HCT116 (cell line): ENCODE measurements at regions not wholly inside any gene's neighbourhood (a gene's known extent, or its start where the extent isn't known, plus 50 kb on each side); places are given as distances from the start of the nearest gene placed in this dataset.

Source experiments
- ATF3 ChIP-seq: IDR thresholded peaks from 2 replicates; pipeline ENCODE4 v1.6.1; 2012
- CEBPB ChIP-seq: IDR thresholded peaks from 2 replicates; pipeline ENCODE4 v1.6.1; 2012; ENCODE audit warnings: low read depth
- EGR1 ChIP-seq: IDR thresholded peaks from 2 replicates; pipeline ENCODE4 v1.6.1; 2012; ENCODE audit warnings: low read depth
- ELF1 ChIP-seq: IDR thresholded peaks from 2 replicates; pipeline ENCODE4 v1.6.1; 2012; ENCODE audit warnings: low read depth, borderline replicate concordance
- EZH2phosphoT487 ChIP-seq: fragments of 200-600 bp; IDR thresholded peaks from 2 replicates; pipeline ENCODE4 v1.6.1; 2018; ENCODE audit warnings: antibody characterized with exemption, borderline replicate concordance
- POLR2A ChIP-seq: IDR thresholded peaks from 2 replicates; pipeline ENCODE4 v1.7.0; 2011; ENCODE audit warnings: borderline replicate concordance; ENCODE audit not compliant: insufficient read depth, insufficient read length; ENCODE audit errors: extremely low read depth
- POLR2AphosphoS5 ChIP-seq: IDR thresholded peaks from 2 replicates; pipeline ENCODE4 v1.6.1; 2011; ENCODE audit warnings: mild to moderate bottlenecking, low read depth, low read length, moderate library complexity
- SIN3A ChIP-seq: IDR thresholded peaks from 2 replicates; pipeline ENCODE4 v1.6.1; 2012; ENCODE audit warnings: low read depth
- TF ChIP-seq, protein P1 (sequence below), 3 experiments: fragments of 200-600 bp in 1 of 3; sonication (generic) in 1 of 3; IDR thresholded peaks in 2 of 3; conservative IDR thresholded peaks in 1 of 3; 2 replicates each; pipeline ENCODE4 v1.5.1; 2012 to 2017; ENCODE audit warnings: low read depth in 2 of 3, low read length in 2 of 3, antibody characterized with exemption in 1 of 3, borderline replicate concordance in 1 of 3, control low read depth in 1 of 3, mild to moderate bottlenecking in 1 of 3, mixed read lengths in 1 of 3, mixed run types in 1 of 3, moderate library complexity in 1 of 3; ENCODE audit not compliant: insufficient read depth in 1 of 3
- TF ChIP-seq, protein P2 (sequence below): IDR thresholded peaks from 2 replicates; pipeline ENCODE4 v1.6.1; 2012
- TF ChIP-seq, protein P3 (sequence below): IDR thresholded peaks from 2 replicates; pipeline ENCODE4 v1.6.1; 2012; ENCODE audit warnings: low read depth
- TF ChIP-seq, protein P4 (sequence below): IDR thresholded peaks from 2 replicates; pipeline ENCODE4 v1.6.1; 2011; ENCODE audit warnings: mild to moderate bottlenecking, low read length, moderate library complexity; ENCODE audit not compliant: insufficient replicate concordance; ENCODE audit errors: extremely low read depth

DNA sequence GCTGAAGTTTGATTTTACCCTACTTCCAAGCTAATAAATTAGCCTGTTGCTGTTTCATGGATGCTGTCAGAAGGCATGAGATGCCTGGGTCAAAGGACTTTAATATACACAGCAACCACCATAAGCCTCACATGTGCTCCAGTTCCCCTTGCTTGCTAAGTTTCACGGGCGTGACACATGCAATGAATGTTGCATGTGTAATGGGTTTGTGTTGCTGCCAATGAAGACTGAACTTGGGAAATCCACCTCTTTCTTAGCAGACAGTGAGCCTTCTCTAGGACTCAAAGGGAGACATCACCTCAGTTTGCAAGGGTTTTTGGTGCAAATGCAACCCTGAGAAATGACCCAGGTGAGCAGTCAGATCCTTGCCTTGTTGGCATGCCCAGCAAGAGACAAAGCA is 505.5 kb upstream of the PODXL start:
- TF ChIP-seq, protein P1, sequence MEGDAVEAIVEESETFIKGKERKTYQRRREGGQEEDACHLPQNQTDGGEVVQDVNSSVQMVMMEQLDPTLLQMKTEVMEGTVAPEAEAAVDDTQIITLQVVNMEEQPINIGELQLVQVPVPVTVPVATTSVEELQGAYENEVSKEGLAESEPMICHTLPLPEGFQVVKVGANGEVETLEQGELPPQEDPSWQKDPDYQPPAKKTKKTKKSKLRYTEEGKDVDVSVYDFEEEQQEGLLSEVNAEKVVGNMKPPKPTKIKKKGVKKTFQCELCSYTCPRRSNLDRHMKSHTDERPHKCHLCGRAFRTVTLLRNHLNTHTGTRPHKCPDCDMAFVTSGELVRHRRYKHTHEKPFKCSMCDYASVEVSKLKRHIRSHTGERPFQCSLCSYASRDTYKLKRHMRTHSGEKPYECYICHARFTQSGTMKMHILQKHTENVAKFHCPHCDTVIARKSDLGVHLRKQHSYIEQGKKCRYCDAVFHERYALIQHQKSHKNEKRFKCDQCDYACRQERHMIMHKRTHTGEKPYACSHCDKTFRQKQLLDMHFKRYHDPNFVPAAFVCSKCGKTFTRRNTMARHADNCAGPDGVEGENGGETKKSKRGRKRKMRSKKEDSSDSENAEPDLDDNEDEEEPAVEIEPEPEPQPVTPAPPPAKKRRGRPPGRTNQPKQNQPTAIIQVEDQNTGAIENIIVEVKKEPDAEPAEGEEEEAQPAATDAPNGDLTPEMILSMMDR (IDR thresholded peaks at IDR 0.05 in 2 of 3, conservative IDR thresholded peaks at IDR 0.05 in 1 of 3; ENCODE audit: borderline replicate concordance in 1 of 3, insufficient read depth in 1 of 3, low read depth in 2 of 3, low read length in 2 of 3) = no peak
- no peak for TF ChIP-seq EZH2phosphoT487
- no peak for TF ChIP-seq EGR1
- no peak for TF ChIP-seq SIN3A
- no peak for TF ChIP-seq CEBPB
- TF ChIP-seq POLR2A = no peak
- no peak for TF ChIP-seq ELF1
- TF ChIP-seq, protein P2, sequence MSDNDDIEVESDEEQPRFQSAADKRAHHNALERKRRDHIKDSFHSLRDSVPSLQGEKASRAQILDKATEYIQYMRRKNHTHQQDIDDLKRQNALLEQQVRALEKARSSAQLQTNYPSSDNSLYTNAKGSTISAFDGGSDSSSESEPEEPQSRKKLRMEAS = no peak
- TF ChIP-seq, protein P3, sequence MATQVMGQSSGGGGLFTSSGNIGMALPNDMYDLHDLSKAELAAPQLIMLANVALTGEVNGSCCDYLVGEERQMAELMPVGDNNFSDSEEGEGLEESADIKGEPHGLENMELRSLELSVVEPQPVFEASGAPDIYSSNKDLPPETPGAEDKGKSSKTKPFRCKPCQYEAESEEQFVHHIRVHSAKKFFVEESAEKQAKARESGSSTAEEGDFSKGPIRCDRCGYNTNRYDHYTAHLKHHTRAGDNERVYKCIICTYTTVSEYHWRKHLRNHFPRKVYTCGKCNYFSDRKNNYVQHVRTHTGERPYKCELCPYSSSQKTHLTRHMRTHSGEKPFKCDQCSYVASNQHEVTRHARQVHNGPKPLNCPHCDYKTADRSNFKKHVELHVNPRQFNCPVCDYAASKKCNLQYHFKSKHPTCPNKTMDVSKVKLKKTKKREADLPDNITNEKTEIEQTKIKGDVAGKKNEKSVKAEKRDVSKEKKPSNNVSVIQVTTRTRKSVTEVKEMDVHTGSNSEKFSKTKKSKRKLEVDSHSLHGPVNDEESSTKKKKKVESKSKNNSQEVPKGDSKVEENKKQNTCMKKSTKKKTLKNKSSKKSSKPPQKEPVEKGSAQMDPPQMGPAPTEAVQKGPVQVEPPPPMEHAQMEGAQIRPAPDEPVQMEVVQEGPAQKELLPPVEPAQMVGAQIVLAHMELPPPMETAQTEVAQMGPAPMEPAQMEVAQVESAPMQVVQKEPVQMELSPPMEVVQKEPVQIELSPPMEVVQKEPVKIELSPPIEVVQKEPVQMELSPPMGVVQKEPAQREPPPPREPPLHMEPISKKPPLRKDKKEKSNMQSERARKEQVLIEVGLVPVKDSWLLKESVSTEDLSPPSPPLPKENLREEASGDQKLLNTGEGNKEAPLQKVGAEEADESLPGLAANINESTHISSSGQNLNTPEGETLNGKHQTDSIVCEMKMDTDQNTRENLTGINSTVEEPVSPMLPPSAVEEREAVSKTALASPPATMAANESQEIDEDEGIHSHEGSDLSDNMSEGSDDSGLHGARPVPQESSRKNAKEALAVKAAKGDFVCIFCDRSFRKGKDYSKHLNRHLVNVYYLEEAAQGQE = no peak
- TF ChIP-seq POLR2AphosphoS5 = no peak
- TF ChIP-seq, protein P4, sequence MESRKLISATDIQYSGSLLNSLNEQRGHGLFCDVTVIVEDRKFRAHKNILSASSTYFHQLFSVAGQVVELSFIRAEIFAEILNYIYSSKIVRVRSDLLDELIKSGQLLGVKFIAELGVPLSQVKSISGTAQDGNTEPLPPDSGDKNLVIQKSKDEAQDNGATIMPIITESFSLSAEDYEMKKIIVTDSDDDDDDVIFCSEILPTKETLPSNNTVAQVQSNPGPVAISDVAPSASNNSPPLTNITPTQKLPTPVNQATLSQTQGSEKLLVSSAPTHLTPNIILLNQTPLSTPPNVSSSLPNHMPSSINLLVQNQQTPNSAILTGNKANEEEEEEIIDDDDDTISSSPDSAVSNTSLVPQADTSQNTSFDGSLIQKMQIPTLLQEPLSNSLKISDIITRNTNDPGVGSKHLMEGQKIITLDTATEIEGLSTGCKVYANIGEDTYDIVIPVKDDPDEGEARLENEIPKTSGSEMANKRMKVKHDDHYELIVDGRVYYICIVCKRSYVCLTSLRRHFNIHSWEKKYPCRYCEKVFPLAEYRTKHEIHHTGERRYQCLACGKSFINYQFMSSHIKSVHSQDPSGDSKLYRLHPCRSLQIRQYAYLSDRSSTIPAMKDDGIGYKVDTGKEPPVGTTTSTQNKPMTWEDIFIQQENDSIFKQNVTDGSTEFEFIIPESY = no peak
- no peak for TF ChIP-seq ATF3
